AG10803 (cell line): ENCODE measurements at regions not wholly inside any gene's neighbourhood (a gene's known extent, or its start where the extent isn't known, plus 50 kb on each side); places are given as distances from the start of the nearest gene placed in this dataset.

ENCODE experiments used
- DNase-seq: peaks from one replicate; pipeline ENCODE4 v3.0.0; 2010; ENCODE audit warnings: low read depth
- H3K4me3 ChIP-seq: 2 replicates; pipeline ENCODE4 v1.5.1; 2011; ENCODE audit warnings: mild to moderate bottlenecking, low read length, control low read depth
- CTCF ChIP-seq: conservative IDR thresholded peaks from 2 replicates; pipeline ENCODE4 v1.5.1; 2011; ENCODE audit warnings: mild to moderate bottlenecking, low read length, control low read depth, inconsistent platforms

GRCh38 chr12:115417610-115418009 is 733.6 kb upstream of the TBX3 start:
- H3K4me3 ChIP-seq = no peak overlapping the region
- DNase-seq = no peak
- no peak for TF ChIP-seq CTCF

GRCh38 chr12:115416869-115417268 is 732.9 kb upstream of the TBX3 start:
- no peak for DNase-seq
- no peak for TF ChIP-seq CTCF
- no peak overlapping the region for H3K4me3 ChIP-seq

GRCh38 chr12:115413626-115414025 is 729.7 kb upstream of the TBX3 start:
- no peak for TF ChIP-seq CTCF
- no peak for DNase-seq
- no peak overlapping the region for H3K4me3 ChIP-seq

GRCh38 chr12:115412831-115413230 is 728.9 kb upstream of the TBX3 start:
- no peak for TF ChIP-seq CTCF
- H3K4me3 ChIP-seq = no peak overlapping the region
- no peak for DNase-seq

- no peak overlapping the region for H3K4me3 ChIP-seq
- no peak for DNase-seq
- no peak for TF ChIP-seq CTCF
Measured at GRCh38 chr12:115411121-115411520, 727.1 kb upstream of the TBX3 start.

GRCh38 chr12:115408642-115409041 is 724.7 kb upstream of the TBX3 start:
- DNase-seq = no peak
- no peak for TF ChIP-seq CTCF
- no peak overlapping the region for H3K4me3 ChIP-seq

- no peak for DNase-seq
- H3K4me3 ChIP-seq = no peak overlapping the region
- no peak for TF ChIP-seq CTCF
Measured at GRCh38 chr12:115407723-115408122, 723.7 kb upstream of the TBX3 start.
